GM12864 (cell line): ENCODE measurements at regions not wholly inside any gene's neighbourhood (a gene's known extent, or its start where the extent isn't known, plus 50 kb on each side); places are given as distances from the start of the nearest gene placed in this dataset.

Experiments
- DNase-seq: peaks from one replicate; pipeline ENCODE4 v3.0.0-alpha.2; 2011; ENCODE audit warnings: low read depth
- H3K4me3 ChIP-seq: 2 replicates; pipeline ENCODE4 v1.5.1; 2011; ENCODE audit warnings: mild to moderate bottlenecking, low read depth, low read length, control low read depth
- CTCF ChIP-seq: IDR thresholded peaks from 2 replicates; pipeline ENCODE4 v1.5.1; 2011; ENCODE audit warnings: low read depth, mild to moderate bottlenecking, moderate library complexity, low read length, control low read depth, inconsistent platforms; ENCODE audit errors: missing control alignments

- TF ChIP-seq CTCF: no peak
- DNase-seq: no peak
- no peak overlapping the region for H3K4me3 ChIP-seq
Measured at GRCh38 chr19:5392486-5392885, 51.9 kb upstream of the PTPRS start.

- no peak for DNase-seq
- H3K4me3 ChIP-seq: no peak overlapping the region
- TF ChIP-seq CTCF: no peak
Measured at GRCh38 chr19:5393088-5393487, 52.5 kb upstream of the PTPRS start.

- no peak for DNase-seq
- H3K4me3 ChIP-seq: no peak overlapping the region
- TF ChIP-seq CTCF: no peak
Measured at GRCh38 chr19:5394551-5395505, 54.2 kb upstream of the PTPRS start.

GRCh38 chr19:5395556-5395955 is 54.9 kb upstream of the PTPRS start:
- TF ChIP-seq CTCF: no peak
- no peak for DNase-seq
- no peak overlapping the region for H3K4me3 ChIP-seq

GRCh38 chr19:5396096-5396939 is 55.7 kb upstream of the PTPRS start:
- no peak for DNase-seq

GRCh38 chr19:5396963-5397362 is 56.4 kb upstream of the PTPRS start:
- no peak overlapping the region for H3K4me3 ChIP-seq
- TF ChIP-seq CTCF: no peak
- DNase-seq: no peak

More at GRCh38 chr19:5396096-5396939, 55.7 kb upstream of the PTPRS start:
- no peak overlapping the region for H3K4me3 ChIP-seq
- TF ChIP-seq CTCF: no peak
